ENCODE measurements at regions not wholly inside any gene's neighbourhood (a gene's known extent, or its start where the extent isn't known, plus 50 kb on each side); places are given as distances from the start of the nearest gene placed in this dataset.

DNA sequence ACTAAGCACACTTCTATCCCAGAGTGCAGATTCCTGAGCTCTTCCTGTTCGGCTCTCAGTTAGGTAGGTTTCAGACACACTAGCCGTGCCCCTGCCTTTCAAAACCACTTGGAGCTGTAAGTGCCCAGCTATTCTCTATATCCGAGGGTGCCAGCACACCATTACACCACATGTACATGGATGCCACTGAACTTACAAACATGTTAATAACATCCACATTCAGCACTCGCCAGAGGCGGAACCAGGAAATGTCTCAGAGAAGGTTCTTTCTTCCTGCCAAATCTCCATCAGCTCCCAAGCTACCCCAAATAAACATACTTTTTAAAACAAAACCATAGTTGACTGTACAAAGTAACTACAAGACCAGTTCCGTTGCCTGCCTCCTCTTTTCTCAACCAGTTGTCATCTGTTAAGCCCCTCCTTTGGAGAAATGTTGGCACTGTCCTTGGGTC, 78.4 kb upstream of the CTTNBP2NL start:
- TF ChIP-seq EZH2 (IDR thresholded peaks at IDR 0.05; ENCODE audit: borderline replicate concordance, insufficient read depth, low read depth, low read length, poor library complexity, severe bottlenecking): no peak
- TF ChIP-seq CTCF (IDR thresholded peaks at IDR 0.05): no peak
